Fibroblast of peridontal ligament (primary cell): ENCODE measurements at regions not wholly inside any gene's neighbourhood (a gene's known extent, or its start where the extent isn't known, plus 50 kb on each side); places are given as distances from the start of the nearest gene placed in this dataset.

Experiments used
- DNase-seq: peaks from one replicate; pipeline ENCODE4 v3.0.0-alpha.2; 2010; ENCODE audit errors: extremely low read depth

DNA sequence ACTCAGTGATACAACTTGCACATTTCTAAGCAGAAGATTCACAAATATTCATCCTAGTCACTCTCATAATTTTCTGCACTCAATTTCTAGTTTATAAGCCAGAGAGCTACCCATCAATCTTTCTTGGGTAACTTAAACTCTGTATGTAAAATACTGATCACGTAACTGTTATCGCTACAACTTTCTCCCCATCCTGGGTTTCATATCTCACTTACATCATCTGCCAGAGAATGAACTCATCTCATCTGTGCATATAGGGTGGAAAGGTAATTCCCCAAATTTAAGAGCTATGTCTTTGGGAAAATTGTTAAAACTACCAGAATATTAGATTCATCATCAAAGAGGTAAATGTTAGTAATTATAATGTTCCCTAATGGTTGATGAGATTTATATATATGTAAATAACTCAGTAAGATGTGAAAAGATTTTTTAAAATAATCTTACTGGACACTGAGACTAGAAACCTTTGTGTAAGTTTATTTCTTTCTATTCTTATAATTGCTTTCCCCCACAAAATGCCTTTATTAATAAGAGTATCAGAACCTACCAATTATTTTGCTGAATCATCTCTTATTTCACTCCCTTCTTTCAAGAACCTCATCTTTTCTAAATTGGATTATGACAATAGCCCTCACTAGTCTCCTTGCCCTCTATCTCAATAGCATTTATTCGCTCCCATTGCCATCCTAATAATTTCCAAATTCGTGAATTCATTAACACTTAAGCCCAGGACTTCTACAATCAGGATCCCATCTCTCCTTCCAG lies 729.0 kb downstream of the EPHA4 start:
- DNase-seq = no peak

GRCh38 chr2:220845766-220846273 lies 726.3 kb downstream of the EPHA4 start:
- DNase-seq = no peak

DNA sequence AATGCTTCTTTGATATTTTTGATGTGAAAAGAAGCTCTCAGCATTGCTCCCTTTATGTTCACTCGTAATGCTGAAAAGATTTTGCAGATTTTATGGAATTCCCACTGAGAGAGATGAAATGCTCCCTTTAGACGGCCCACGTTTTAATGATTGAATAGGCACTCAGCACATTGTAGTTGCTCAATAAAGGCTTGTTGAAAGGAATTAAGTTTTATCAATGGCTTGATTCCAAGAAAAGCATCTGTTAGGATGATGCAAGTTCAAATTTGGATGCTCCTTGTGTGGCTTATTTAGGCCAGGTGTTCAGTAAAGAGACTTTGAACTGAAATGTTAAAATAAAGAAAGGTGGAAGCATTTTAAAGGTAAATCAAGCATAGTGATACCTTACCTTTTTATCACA lies 725.1 kb downstream of the EPHA4 start:
- DNase-seq = no peak

- DNase-seq = peak; percentile 3
Observed at GRCh38 chr2:220847589-220847988, 724.5 kb downstream of the EPHA4 start.

- DNase-seq = no peak
Observed at GRCh38 chr2:220849433-220849832, 722.7 kb downstream of the EPHA4 start.

DNA sequence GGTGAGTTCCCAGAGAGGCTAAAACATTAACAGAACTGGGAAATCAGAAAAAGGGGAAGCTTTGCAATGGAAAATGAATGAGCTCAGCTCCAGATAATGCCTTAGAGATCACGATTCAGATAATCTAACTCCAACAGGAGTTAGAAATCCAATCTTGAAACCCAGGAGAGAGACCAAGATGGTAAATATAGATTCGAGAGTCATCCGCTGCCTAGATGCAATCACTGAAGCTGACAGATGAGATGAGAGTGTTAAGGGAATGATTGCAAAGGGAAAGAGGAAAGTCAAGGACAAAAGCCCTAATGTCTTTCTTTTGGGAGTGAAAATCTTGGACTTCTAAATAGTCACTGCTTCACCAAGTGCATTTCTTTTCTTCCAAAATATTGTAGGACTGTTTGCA lies 722.0 kb downstream of the EPHA4 start:
- no peak for DNase-seq

DNA sequence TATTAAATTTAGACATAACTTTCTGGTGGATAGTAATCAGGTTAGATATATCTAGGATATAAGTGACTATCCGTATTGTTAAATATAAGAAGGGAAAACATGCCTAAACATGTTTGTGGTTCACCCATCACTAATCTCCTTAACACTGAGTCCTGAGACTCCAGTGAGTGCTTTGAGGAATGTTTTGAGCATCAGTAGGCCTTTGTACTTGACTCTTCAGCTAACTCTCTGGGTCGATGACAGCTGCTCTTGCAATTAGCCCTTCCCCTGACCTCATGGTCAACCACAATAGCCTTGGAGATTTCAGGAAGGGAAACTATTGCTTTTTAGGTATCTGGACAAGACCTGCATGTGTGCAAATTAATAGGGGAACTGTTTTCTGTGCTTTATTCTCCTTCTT lies 716.8 kb downstream of the EPHA4 start:
- no peak for DNase-seq

- DNase-seq = no peak
Observed at GRCh38 chr2:220856486-220856885, 715.6 kb downstream of the EPHA4 start.

DNA sequence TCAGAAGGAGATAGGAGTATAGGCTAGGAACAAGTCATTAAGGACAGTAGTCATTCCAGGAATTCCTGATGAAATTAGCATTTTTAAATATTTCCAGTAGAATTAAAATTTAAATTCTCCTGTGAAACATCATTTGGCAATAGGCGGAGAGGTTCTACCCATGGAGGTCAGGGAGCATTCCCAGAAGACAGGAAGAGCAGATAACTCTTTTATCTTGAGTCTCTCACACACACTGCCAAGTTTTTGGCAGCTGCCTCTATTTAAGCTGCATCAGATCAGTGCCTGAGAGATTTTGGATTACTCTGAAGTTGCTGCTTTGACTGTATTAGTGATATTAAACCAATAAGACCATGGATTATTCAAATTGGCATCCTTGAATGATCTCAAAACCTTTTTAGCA lies 714.7 kb downstream of the EPHA4 start:
- no peak for DNase-seq

- no peak for DNase-seq
Observed at GRCh38 chr2:220858101-220858500, 714.0 kb downstream of the EPHA4 start.

- no peak for DNase-seq
Observed at GRCh38 chr2:220871909-220872308, 700.2 kb downstream of the EPHA4 start.

DNA sequence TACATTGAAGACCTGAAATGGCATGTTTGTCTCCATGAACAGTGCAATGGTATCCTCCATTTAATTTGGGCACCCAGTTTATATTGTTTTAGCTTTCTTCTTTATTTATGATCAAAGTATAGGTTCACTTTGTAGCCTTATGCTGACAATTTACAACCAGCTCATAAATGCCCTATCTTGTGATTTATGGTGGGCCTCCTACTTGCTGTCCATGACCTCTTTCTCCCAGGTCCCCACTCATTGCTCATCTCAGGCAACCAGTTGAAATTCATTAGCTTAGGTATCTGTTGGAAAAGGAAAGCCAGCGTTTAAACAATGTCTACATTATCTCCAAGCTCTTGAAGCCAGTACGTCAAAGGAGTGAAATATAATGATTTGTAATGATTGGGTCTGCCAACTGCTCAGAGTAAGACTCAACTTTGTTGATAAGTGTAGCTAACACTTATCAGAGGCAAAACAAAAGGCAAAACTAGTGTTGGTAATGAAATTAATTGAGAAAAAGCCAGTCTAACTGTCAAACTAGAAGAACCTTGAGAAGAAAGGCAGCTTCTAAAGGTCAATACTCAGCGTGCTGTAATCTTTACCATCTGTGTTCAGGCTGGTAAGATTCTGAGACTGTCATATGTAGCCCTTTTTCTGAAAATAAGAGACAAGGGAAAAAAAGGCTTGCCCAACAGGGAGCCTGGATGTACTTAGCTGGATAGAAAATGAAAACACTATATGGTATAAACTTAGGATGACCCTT lies 695.9 kb downstream of the EPHA4 start:
- DNase-seq = no peak

DNA sequence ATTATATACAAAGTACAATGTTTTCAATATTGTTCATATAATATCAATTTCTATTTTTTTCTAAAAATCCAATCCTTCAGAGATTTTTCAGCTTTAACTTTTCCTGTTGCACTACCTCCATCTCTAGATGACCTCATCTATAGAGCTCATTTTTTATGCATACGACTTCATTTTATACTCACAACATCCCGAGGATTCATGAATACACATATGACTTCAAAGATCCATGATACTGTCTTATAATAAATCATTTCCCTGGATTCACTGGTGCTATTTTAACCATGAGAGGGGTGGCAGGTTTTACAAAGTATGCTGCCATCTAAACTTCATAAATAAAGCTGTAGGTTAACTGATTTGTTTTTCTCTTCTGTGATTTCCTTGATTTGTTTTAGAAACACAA lies 694.6 kb downstream of the EPHA4 start:
- DNase-seq = no peak

- no peak for DNase-seq
Observed at GRCh38 chr2:220877897-220878296, 694.2 kb downstream of the EPHA4 start.

DNA sequence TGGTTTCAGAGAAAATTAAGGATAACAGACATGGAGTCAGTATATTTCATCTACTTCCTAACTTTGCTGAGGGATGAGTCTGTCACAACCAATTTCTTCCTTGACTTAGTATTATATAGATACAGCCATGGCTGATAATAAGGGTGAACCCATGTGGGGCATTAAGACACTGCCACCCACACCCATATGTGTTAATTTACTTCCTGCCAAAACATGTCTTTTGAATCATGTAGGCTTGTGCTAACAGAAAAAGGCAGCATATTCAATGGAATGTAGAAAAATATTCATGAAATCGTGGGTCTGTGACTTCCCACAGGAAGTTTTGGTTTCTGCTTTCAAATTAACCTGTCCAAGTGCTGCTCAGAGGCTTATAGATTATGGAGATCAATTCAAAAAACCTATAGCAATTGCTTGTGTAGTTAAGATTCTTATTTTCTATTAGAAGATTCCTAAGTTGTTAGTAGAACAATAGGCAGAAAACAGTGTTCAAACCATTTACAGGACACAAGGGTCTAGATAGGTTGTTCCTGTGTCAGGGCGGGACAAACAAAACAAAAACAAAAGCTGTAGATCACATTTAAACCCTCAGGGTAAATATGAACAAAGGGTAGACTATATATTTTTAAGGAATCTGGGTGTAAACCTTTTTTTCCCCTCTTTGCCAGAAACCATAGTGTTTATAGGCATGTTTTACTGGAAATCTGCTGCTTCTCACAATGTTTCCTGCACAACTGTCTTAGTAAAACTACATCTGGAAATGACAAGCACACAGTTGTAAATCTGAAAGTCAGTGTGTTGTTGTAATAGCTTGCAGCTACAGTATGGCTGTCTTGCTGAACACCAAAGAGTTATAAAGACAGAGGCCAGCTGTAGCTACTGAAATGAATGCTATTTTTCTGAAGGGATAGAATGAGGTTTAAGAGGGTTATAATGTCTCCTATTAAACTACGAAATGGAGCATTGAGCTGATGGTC lies 691.2 kb downstream of the EPHA4 start:
- no peak for DNase-seq

DNA sequence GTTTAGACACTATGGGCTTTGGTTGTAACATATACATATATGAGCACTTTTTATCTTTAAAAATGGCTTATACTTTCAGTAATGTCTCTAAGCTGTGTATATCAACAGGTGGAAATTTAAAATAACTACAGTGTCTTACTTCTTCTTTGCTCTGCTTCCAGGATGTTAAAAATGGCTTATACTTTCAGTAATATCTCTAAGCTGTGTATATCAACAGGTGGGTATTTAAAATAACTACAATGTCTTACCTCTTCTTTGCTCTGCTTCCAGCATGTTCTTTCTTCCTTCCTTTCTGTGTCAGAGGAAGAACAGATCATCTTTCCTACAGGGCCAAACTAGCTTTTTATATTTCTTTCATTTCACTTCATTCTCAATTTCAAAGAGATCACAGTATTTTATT lies 689.6 kb downstream of the EPHA4 start:
- DNase-seq = no peak

DNA sequence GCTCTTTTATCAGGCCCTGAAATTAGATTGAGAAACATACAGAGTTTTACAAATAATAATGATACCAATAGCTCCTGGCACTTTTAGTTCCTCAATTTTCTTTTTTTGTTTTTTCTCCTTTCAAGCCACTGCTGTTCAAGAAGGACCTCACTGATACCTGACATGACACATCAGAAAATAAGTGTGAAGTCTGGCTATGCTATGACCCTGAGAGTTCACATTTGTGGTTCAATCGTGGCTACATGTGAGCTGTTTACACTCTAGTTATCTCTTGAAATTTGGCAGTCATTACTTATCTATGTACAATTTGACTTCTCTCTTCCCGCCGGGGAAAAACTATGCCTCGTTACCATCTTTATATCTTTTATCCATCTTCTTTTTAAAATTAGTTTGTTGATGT lies 686.5 kb downstream of the EPHA4 start:
- no peak for DNase-seq

GRCh38 chr2:220887271-220887870 lies 684.7 kb downstream of the EPHA4 start:
- no peak for DNase-seq

DNA sequence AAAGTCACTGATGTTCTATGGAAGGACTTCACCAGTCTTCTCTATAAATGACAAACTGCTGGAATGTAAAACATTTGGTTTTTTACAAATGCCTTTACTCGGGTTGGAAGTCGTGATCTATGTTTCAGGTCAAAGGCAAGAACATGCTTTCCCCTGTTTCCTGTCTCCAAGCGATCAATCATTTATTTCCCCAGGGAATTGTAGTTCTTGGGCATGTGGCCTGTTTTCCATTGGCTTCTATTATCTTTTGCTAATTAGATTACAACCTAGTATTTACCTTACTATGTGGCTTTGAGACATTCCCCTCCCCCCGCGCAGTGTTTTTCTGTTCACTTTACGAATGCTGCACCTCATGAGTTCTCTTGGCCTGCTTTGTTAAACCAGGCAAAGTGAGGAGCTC lies 684.2 kb downstream of the EPHA4 start:
- no peak for DNase-seq

GRCh38 chr2:220890931-220891330 lies 681.2 kb downstream of the EPHA4 start:
- DNase-seq = no peak

DNA sequence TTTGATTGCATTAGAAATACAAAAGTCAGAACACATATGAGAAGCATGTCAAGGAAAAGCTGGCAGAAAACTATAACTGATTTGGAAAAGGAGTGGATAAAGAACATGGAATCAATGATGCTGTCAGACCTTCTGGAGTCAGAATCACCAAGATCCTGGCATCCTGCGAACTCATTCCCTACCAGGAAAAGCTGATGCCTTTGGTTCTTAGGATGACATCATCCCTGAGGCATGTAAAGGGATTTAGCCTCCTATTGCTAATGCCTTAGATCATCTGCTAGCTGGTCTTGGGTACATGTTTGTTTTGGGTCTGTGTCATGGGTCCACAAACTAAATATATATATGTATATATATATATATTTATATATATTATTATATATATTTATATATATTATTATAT lies 680.7 kb downstream of the EPHA4 start:
- DNase-seq = peak; percentile 21
